A549 (cell line): ENCODE measurements at regions not wholly inside any gene's neighbourhood (a gene's known extent, or its start where the extent isn't known, plus 50 kb on each side); places are given as distances from the start of the nearest gene placed in this dataset.

ENCODE experiments used
- ATAC-seq, 2 experiments: fragments of 200-7000 bp in 1 of 2; fragments of >200 bp in 1 of 2; cut with Nextera tagmentation in 1 of 2; cut with Tn5 transposase in 1 of 2; 3 replicates each; pipeline versions ENCODE4 v1.8.0 to v1.9.1; 2018 to 2020; ENCODE audit warnings: mild to moderate bottlenecking in 1 of 2, moderate library complexity in 1 of 2
- CTCF ChIA-PET: fragments of 300-600 bp; sonication (Branson Sonifier 250); formaldehyde crosslinking; extraction: SDS; loops from one replicate; lab custom pipeline; 2021; ENCODE audit warnings: antibody characterized with exemption, inconsistent platforms; lab: Yijun Ruan, JAX
- POLR2A ChIA-PET: fragments of 350-600 bp; formaldehyde crosslinking; extraction: SDS; loops from one replicate; lab custom pipeline; 2021; ENCODE audit warnings: antibody characterized with exemption, inconsistent platforms; lab: Yijun Ruan, JAX
- DNase-seq, 2 experiments: peaks; one replicate each; pipeline versions ENCODE4 v3.0.0 to v3.0.0-alpha.2; 2011 to 2016; ENCODE audit warnings: low read depth in 1 of 2, low spot score in 1 of 2
- FAIRE-seq: peaks from 2 replicates; lab custom pipeline; 2011; peaks lifted over from hg19 to GRCh38; lab: Jason Lieb, UNC
- H3K27ac ChIP-seq, 2 experiments: fragments of >200 bp; sonication (Bioruptor Twin); formaldehyde crosslinking; 3 replicates each; pipeline ENCODE4 v1.5.1; 2016 to 2017
- H3K4me1 ChIP-seq: fragments of >200 bp; sonication (Bioruptor Twin); formaldehyde crosslinking; 3 replicates; pipeline ENCODE4 v1.6.1; 2016
- H3K4me2 ChIP-seq: fragments of >200 bp; sonication (Bioruptor Twin); formaldehyde crosslinking; 3 replicates; pipeline ENCODE4 v1.6.1; 2016
- H3K4me3 ChIP-seq: fragments of >200 bp; sonication (Bioruptor Twin); formaldehyde crosslinking; 3 replicates; pipeline ENCODE4 v1.5.1; 2016
- H3K9me3 ChIP-seq: fragments of >200 bp; sonication (Bioruptor Twin); formaldehyde crosslinking; 3 replicates; pipeline ENCODE4 v1.6.1; 2016
- BHLHE40 ChIP-seq: IDR thresholded peaks from 2 replicates; pipeline ENCODE4 v1.6.1; 2012; ENCODE audit warnings: low read depth, low read length, inconsistent platforms
- CBX8 ChIP-seq: fragments of 200-600 bp; sonication (generic); IDR thresholded peaks from 2 replicates; pipeline ENCODE4 v1.6.1; 2016
- CHD4 ChIP-seq: fragments of 200-600 bp; sonication (generic); IDR thresholded peaks from 2 replicates; pipeline ENCODE4 v1.6.1; 2016; ENCODE audit warnings: antibody characterized with exemption, mild to moderate bottlenecking, borderline replicate concordance
- EHMT2 ChIP-seq: fragments of 200-600 bp; sonication (generic); IDR thresholded peaks from 2 replicates; pipeline ENCODE4 v1.6.1; 2016; ENCODE audit warnings: antibody characterized with exemption, low read depth, mild to moderate bottlenecking, moderate library complexity
- ESRRA ChIP-seq: fragments of 150-350 bp; IDR thresholded peaks from 2 replicates; pipeline ENCODE4 v1.6.1; 2014; ENCODE audit warnings: mild to moderate bottlenecking, low read length, borderline replicate concordance
- FOSL2 ChIP-seq, 2 experiments: fragments of 450-650 bp in 1 of 2; fragments of >200 bp in 1 of 2; sonication (Bioruptor Twin) in 1 of 2; formaldehyde crosslinking; IDR thresholded peaks; 2 replicates each; pipeline versions ENCODE4 v1.5.0 to v1.6.1; 2016 to 2020; ENCODE audit warnings: mild to moderate bottlenecking in 1 of 2, moderate library complexity in 1 of 2
- FOXS1 ChIP-seq: fragments of 250-450 bp; sonication (Bioruptor Pico); IDR thresholded peaks from 2 replicates; pipeline ENCODE4 v1.5.0; 2020; ENCODE audit warnings: mild to moderate bottlenecking, moderate library complexity
- HOXA7 ChIP-seq: fragments of 250-450 bp; sonication (Bioruptor Pico); IDR thresholded peaks from 2 replicates; pipeline ENCODE4 v1.5.0; 2020; ENCODE audit warnings: mild to moderate bottlenecking, moderate library complexity
- HOXB13 ChIP-seq: fragments of 250-450 bp; sonication (Bioruptor Pico); IDR thresholded peaks from 2 replicates; pipeline ENCODE4 v1.5.0; 2020; ENCODE audit warnings: low read depth, mild to moderate bottlenecking, moderate library complexity
- JUN ChIP-seq, 2 experiments: fragments of >200 bp; sonication (Bioruptor Twin); formaldehyde crosslinking; IDR thresholded peaks; 2 replicates in 1 of 2; 3 replicates in 1 of 2; pipeline ENCODE4 v1.6.1; 2016 to 2017
- KDM5A ChIP-seq: fragments of 200-600 bp; sonication (generic); IDR thresholded peaks from 2 replicates; pipeline ENCODE4 v1.6.1; 2016; ENCODE audit warnings: antibody characterized with exemption, mild to moderate bottlenecking
- MAZ ChIP-seq: fragments of 150-350 bp; IDR thresholded peaks from 2 replicates; pipeline ENCODE4 v1.6.1; 2014; ENCODE audit warnings: antibody characterized with exemption, low read depth, low read length, borderline replicate concordance
- NFE2L2 ChIP-seq: fragments of 150-350 bp; conservative IDR thresholded peaks from 2 replicates; pipeline ENCODE4 v1.6.1; 2014; ENCODE audit warnings: low read length
- NPAS2 ChIP-seq: fragments of 250-450 bp; sonication (Bioruptor Pico); IDR thresholded peaks from 2 replicates; pipeline ENCODE4 v1.8.0; 2022; ENCODE audit warnings: mild to moderate bottlenecking, moderate library complexity, borderline replicate concordance
- NR3C1 ChIP-seq: fragments of >200 bp; sonication (Bioruptor Twin); formaldehyde crosslinking; IDR thresholded peaks from 3 replicates; pipeline ENCODE4 v1.6.1; 2017
- POLR2AphosphoS2 ChIP-seq: conservative IDR thresholded peaks from 2 replicates; pipeline ENCODE4 v1.6.1; 2012; ENCODE audit warnings: low read length, improper control_type of control experiment, inconsistent platforms
- RAD21 ChIP-seq, 2 experiments: fragments of >200 bp in 1 of 2; sonication (Bioruptor Twin) in 1 of 2; formaldehyde crosslinking in 1 of 2; IDR thresholded peaks in 1 of 2; conservative IDR thresholded peaks in 1 of 2; 2 replicates in 1 of 2; 3 replicates in 1 of 2; pipeline ENCODE4 v1.6.1; 2012 to 2018; ENCODE audit warnings: inconsistent platforms in 1 of 2
- RARB ChIP-seq: fragments of 250-450 bp; sonication (Bioruptor Pico); IDR thresholded peaks from 2 replicates; pipeline ENCODE4 v1.8.0; 2021; ENCODE audit warnings: mild to moderate bottlenecking, moderate library complexity
- SREBF2 ChIP-seq: fragments of 450-650 bp; IDR thresholded peaks from 2 replicates; pipeline ENCODE4 v1.6.1; 2014; ENCODE audit warnings: mild to moderate bottlenecking, moderate library complexity
- ZC3H11A ChIP-seq: fragments of 450-650 bp; IDR thresholded peaks from 2 replicates; pipeline ENCODE4 v1.6.1; 2014; ENCODE audit warnings: antibody characterized with exemption, mild to moderate bottlenecking
- ZNF302 ChIP-seq: fragments of 250-450 bp; sonication (Bioruptor Pico); IDR thresholded peaks from 2 replicates; pipeline ENCODE4 v1.9.0; 2021; ENCODE audit warnings: inconsistent platforms, mild to moderate bottlenecking, moderate library complexity
- ZSCAN20 ChIP-seq: fragments of 250-450 bp; sonication (Bioruptor Pico); IDR thresholded peaks from 2 replicates; pipeline ENCODE4 v1.8.0; 2022; ENCODE audit warnings: mild to moderate bottlenecking, moderate library complexity
- WGBS: methylation state at CpG from one replicate; pipeline ENCODE4 v1.1.6; 2017; ENCODE audit errors: missing lambda C conversion rate; 5-methylcytosine and 5-hydroxymethylcytosine counted together
- TF ChIP-seq, protein P1 (sequence below): fragments of 150-350 bp; IDR thresholded peaks from 2 replicates; pipeline ENCODE4 v1.6.1; 2014; ENCODE audit warnings: low read depth, mild to moderate bottlenecking, low read length
- TF ChIP-seq, protein P2 (sequence below): IDR thresholded peaks from 2 replicates; pipeline ENCODE4 v1.6.1; 2012
- TF ChIP-seq, protein P3 (sequence below): fragments of 450-650 bp; IDR thresholded peaks from 2 replicates; pipeline ENCODE4 v1.6.1; 2014; ENCODE audit warnings: antibody characterized with exemption
- TF ChIP-seq, protein P4 (sequence below): fragments of 200-600 bp; sonication (generic); IDR thresholded peaks from 2 replicates; pipeline ENCODE4 v1.6.1; 2016; ENCODE audit warnings: antibody characterized with exemption, mild to moderate bottlenecking, moderate library complexity
- TF ChIP-seq, protein P5 (sequence below): fragments of >200 bp; sonication (Bioruptor Twin); formaldehyde crosslinking; IDR thresholded peaks from 3 replicates; pipeline ENCODE4 v1.6.1; 2016
- TF ChIP-seq, protein P6 (sequence below): fragments of >200 bp; sonication (Bioruptor Twin); formaldehyde crosslinking; IDR thresholded peaks from 3 replicates; pipeline ENCODE4 v1.5.1; 2016

DNA sequence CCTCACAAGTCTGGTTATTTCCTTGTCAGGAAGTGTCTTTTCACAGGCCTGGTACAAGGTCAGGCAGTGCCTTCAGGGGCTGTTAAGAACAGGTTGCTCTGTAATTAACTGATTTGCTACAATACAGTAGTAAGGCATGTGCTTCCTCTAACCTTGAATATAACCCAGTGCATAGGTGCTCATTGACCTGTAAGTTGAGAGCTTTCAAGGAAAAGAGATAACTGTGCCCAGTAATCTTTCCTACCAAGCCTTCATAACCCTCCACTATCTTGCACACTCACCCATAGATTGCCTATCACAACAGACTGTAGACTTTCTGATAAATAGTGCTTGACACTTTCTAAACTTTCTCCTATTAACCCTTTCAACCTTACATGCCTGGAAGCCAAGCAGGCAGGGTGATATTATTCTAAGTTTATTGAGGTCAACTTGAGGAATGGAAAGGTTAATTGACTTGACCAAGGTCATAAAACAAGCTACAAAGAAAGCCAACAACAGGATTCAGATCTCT, 148.1 kb downstream of the PPARGC1A start:
- Histone ChIP-seq H3K9me3 (no peaks in the 10 kb centered on the region), H3K4me1 (no peaks in the 10 kb centered on the region), H3K4me3 (no peak overlapping the region), H3K4me2 (no peak overlapping the region), H3K27ac (no peak overlapping the region)
- ChIA-PET CTCF (no interaction called here), POLR2A (no interaction called here)
- FAIRE-seq (no peak), DNase-seq (no peak), ATAC-seq (no peak)
- TF ChIP-seq, protein P1, sequence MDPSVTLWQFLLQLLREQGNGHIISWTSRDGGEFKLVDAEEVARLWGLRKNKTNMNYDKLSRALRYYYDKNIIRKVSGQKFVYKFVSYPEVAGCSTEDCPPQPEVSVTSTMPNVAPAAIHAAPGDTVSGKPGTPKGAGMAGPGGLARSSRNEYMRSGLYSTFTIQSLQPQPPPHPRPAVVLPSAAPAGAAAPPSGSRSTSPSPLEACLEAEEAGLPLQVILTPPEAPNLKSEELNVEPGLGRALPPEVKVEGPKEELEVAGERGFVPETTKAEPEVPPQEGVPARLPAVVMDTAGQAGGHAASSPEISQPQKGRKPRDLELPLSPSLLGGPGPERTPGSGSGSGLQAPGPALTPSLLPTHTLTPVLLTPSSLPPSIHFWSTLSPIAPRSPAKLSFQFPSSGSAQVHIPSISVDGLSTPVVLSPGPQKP: no peak
- no peak for TF ChIP-seq POLR2AphosphoS2
- TF ChIP-seq, protein P2, sequence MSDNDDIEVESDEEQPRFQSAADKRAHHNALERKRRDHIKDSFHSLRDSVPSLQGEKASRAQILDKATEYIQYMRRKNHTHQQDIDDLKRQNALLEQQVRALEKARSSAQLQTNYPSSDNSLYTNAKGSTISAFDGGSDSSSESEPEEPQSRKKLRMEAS: no peak
- no peak for TF ChIP-seq NPAS2
- TF ChIP-seq ZSCAN20: no peak
- TF ChIP-seq SREBF2: no peak
- no peak for TF ChIP-seq ESRRA
- no peak for TF ChIP-seq BHLHE40
- no peak for TF ChIP-seq NFE2L2
- no peak for TF ChIP-seq CBX8
- TF ChIP-seq, protein P3, sequence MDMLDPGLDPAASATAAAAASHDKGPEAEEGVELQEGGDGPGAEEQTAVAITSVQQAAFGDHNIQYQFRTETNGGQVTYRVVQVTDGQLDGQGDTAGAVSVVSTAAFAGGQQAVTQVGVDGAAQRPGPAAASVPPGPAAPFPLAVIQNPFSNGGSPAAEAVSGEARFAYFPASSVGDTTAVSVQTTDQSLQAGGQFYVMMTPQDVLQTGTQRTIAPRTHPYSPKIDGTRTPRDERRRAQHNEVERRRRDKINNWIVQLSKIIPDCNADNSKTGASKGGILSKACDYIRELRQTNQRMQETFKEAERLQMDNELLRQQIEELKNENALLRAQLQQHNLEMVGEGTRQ: no peak
- TF ChIP-seq, protein P4, sequence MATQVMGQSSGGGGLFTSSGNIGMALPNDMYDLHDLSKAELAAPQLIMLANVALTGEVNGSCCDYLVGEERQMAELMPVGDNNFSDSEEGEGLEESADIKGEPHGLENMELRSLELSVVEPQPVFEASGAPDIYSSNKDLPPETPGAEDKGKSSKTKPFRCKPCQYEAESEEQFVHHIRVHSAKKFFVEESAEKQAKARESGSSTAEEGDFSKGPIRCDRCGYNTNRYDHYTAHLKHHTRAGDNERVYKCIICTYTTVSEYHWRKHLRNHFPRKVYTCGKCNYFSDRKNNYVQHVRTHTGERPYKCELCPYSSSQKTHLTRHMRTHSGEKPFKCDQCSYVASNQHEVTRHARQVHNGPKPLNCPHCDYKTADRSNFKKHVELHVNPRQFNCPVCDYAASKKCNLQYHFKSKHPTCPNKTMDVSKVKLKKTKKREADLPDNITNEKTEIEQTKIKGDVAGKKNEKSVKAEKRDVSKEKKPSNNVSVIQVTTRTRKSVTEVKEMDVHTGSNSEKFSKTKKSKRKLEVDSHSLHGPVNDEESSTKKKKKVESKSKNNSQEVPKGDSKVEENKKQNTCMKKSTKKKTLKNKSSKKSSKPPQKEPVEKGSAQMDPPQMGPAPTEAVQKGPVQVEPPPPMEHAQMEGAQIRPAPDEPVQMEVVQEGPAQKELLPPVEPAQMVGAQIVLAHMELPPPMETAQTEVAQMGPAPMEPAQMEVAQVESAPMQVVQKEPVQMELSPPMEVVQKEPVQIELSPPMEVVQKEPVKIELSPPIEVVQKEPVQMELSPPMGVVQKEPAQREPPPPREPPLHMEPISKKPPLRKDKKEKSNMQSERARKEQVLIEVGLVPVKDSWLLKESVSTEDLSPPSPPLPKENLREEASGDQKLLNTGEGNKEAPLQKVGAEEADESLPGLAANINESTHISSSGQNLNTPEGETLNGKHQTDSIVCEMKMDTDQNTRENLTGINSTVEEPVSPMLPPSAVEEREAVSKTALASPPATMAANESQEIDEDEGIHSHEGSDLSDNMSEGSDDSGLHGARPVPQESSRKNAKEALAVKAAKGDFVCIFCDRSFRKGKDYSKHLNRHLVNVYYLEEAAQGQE: no peak
- TF ChIP-seq FOXS1 (CRISPR knock-in tag): no peak

DNA sequence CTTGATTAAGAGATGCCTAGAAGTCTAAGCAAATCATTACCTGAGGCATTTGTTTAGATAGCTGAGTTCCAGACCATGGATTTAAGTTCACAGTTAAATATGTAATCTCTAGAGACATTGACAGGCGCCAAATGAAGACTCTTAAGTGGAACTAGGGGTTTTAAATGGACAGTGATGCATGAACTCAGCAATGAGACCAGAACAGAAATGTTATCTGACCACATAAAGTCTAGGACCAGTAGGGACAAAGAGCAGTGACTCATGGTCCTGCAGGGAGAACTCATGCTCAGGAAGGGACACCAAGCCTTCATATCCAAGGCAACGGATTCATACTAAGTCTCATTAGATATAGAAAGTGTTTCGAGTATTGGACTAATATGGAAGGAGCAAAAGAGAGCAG, 152.3 kb downstream of the PPARGC1A start:
- TF ChIP-seq CHD4 (no peak), RAD21 (conservative IDR thresholded peaks at IDR 0.05 in 1 of 2, IDR thresholded peaks at IDR 0.05 in 1 of 2) (no peak), FOSL2 (IDR thresholded peaks at IDR 0.05) (no peak), FOSL2 (CRISPR knock-in tag; IDR thresholded peaks at IDR 0.05) (no peak), ZNF302 (CRISPR knock-in tag) (no peak), HOXA7 (CRISPR knock-in tag) (no peak), JUN (IDR thresholded peaks at IDR 0.05) (no peak), ZC3H11A (no peak), HOXB13 (no peak), NR3C1 (no peak), MAZ (no peak), KDM5A (no peak), RARB (CRISPR knock-in tag) (no peak), EHMT2 (no peak)
- TF ChIP-seq, protein P5, sequence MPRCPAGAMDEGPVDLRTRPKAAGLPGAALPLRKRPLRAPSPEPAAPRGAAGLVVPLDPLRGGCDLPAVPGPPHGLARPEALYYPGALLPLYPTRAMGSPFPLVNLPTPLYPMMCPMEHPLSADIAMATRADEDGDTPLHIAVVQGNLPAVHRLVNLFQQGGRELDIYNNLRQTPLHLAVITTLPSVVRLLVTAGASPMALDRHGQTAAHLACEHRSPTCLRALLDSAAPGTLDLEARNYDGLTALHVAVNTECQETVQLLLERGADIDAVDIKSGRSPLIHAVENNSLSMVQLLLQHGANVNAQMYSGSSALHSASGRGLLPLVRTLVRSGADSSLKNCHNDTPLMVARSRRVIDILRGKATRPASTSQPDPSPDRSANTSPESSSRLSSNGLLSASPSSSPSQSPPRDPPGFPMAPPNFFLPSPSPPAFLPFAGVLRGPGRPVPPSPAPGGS: no peak
- TF ChIP-seq, protein P6, sequence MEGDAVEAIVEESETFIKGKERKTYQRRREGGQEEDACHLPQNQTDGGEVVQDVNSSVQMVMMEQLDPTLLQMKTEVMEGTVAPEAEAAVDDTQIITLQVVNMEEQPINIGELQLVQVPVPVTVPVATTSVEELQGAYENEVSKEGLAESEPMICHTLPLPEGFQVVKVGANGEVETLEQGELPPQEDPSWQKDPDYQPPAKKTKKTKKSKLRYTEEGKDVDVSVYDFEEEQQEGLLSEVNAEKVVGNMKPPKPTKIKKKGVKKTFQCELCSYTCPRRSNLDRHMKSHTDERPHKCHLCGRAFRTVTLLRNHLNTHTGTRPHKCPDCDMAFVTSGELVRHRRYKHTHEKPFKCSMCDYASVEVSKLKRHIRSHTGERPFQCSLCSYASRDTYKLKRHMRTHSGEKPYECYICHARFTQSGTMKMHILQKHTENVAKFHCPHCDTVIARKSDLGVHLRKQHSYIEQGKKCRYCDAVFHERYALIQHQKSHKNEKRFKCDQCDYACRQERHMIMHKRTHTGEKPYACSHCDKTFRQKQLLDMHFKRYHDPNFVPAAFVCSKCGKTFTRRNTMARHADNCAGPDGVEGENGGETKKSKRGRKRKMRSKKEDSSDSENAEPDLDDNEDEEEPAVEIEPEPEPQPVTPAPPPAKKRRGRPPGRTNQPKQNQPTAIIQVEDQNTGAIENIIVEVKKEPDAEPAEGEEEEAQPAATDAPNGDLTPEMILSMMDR: no peak
- TF ChIP-seq, protein P1: no peak
- Histone ChIP-seq H3K4me1 (no peaks in the 10 kb centered on the region), H3K9me3 (no peaks in the 10 kb centered on the region), H3K27ac (no peak overlapping the region), H3K4me2 (no peak overlapping the region), H3K4me3 (no peak overlapping the region)
- no peak for FAIRE-seq
- ChIA-PET CTCF (no interaction called here), POLR2A (no interaction called here)
- WGBS: 7% methylated on average over 3 of the region's 3 CpGs
- ATAC-seq: no peak
- DNase-seq: no peak
